ENCODE measurements at regions not wholly inside any gene's neighbourhood (a gene's known extent, or its start where the extent isn't known, plus 50 kb on each side); places are given as distances from the start of the nearest gene placed in this dataset.
"Not testable (repeated sequence)": the region's sequence is repeated elsewhere in the genome, so short reads cannot be mapped to it uniquely, and the experiment has no call there.

GRCh38 chr14:43338713-43339112 lies 1168.4 kb downstream of the FSCB start:
- Histone ChIP-seq H3K4me3 (ENCODE audit: low read depth, low read length) (no peak overlapping the region), H3K4me2 (ENCODE audit: low read length) (no peak overlapping the region), H2BK12ac (ENCODE audit: low read length) (no peak overlapping the region), H3K23ac (ENCODE audit: low read length) (no peak overlapping the region), H3K4ac (ENCODE audit: low read depth, low read length) (no peak overlapping the region), H2BK5ac (ENCODE audit: low read depth, low read length, poor library complexity) (no peak overlapping the region), H3K9ac (ENCODE audit: low read length) (no peak overlapping the region), H2BK120ac (ENCODE audit: insufficient read depth, low read length, poor library complexity) (no peak overlapping the region), H3K36me3 (ENCODE audit: control insufficient read depth in 1 of 2, insufficient read depth in 2 of 2, low read length in 2 of 2) (no peaks in the 10 kb centered on the region), H4K91ac (ENCODE audit: low read depth, low read length) (no peak overlapping the region), H2AFZ (ENCODE audit: insufficient read depth, low read length, poor library complexity) (no peak overlapping the region), H3K18ac (ENCODE audit: low read length) (no peak overlapping the region), H2AK5ac (ENCODE audit: low read length) (no peak overlapping the region), H3K79me1 (ENCODE audit: low read length) (no peaks in the 10 kb centered on the region), H4K12ac (ENCODE audit: low read depth, low read length) (no peak overlapping the region), H3K14ac (ENCODE audit: low read length) (no peak overlapping the region), H3K27ac (ENCODE audit: low read depth, low read length) (no peak overlapping the region), H3K79me2 (ENCODE audit: control insufficient read depth, insufficient read depth, low read length, poor library complexity) (no peaks in the 10 kb centered on the region), H3K27me3 (ENCODE audit: insufficient read depth, low read length) (no peaks in the 10 kb centered on the region), H3K4me1 (ENCODE audit: control insufficient read depth in 1 of 2, insufficient read depth in 2 of 2, low read length in 2 of 2) (no peaks in the 10 kb centered on the region), H4K8ac (ENCODE audit: low read depth, low read length) (no peak overlapping the region), H3K9me3 (ENCODE audit: insufficient read depth, low read depth, low read length) (no peaks in the 10 kb centered on the region)
- DNase-seq: no peak
- no CpG with 5 or more reads among the region's 1 CpG for WGBS (ENCODE audit: extremely low coverage, insufficient coverage, insufficient read length)

DNA sequence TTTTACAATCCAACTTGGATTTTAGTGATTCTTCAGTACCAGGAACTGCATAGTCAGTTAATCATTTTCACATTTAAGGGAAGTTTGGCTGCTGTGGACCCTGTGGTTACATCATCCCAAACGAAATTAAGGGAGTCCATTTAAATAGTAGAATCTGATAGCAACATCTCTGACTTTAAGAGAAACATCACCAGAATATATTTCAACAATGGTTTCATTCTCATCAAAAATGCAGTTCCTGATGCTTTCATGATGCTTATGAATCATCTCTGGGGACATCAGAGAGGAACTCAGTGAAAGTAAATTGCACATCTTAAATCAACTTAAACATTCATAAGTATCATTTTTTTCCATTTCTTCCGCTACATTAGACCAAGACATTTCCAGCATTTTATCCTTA lies 1170.7 kb downstream of the FSCB start:
- Histone ChIP-seq H3K4me1 (ENCODE audit: control insufficient read depth in 1 of 2, insufficient read depth in 2 of 2, low read length in 2 of 2) (no peaks in the 10 kb centered on the region), H2BK5ac (ENCODE audit: low read depth, low read length, poor library complexity) (no peak overlapping the region), H2AK5ac (ENCODE audit: low read length) (no peak overlapping the region), H2BK12ac (ENCODE audit: low read length) (no peak overlapping the region), H4K91ac (ENCODE audit: low read depth, low read length) (no peak overlapping the region), H3K18ac (ENCODE audit: low read length) (no peak overlapping the region), H3K27ac (ENCODE audit: low read depth, low read length) (no peak overlapping the region), H3K9me3 (ENCODE audit: insufficient read depth, low read depth, low read length) (no peaks in the 10 kb centered on the region), H4K12ac (ENCODE audit: low read depth, low read length) (no peak overlapping the region), H3K4ac (ENCODE audit: low read depth, low read length) (no peak overlapping the region), H2BK120ac (ENCODE audit: insufficient read depth, low read length, poor library complexity) (no peak overlapping the region), H3K27me3 (ENCODE audit: insufficient read depth, low read length) (no peaks in the 10 kb centered on the region), H3K79me2 (ENCODE audit: control insufficient read depth, insufficient read depth, low read length, poor library complexity) (no peaks in the 10 kb centered on the region), H3K79me1 (ENCODE audit: low read length) (no peaks in the 10 kb centered on the region), H3K23ac (ENCODE audit: low read length) (no peak overlapping the region), H3K4me3 (ENCODE audit: low read depth, low read length) (no peak overlapping the region), H2AFZ (ENCODE audit: insufficient read depth, low read length, poor library complexity) (no peak overlapping the region), H4K8ac (ENCODE audit: low read depth, low read length) (no peak overlapping the region), H3K4me2 (ENCODE audit: low read length) (no peak overlapping the region), H3K9ac (ENCODE audit: low read length) (no peak overlapping the region), H3K36me3 (ENCODE audit: control insufficient read depth in 1 of 2, insufficient read depth in 2 of 2, low read length in 2 of 2) (no peaks in the 10 kb centered on the region), H3K14ac (ENCODE audit: low read length) (no peak overlapping the region)
- no peak for DNase-seq
- 100% methylated on average over 1 of the region's 2 CpGs for WGBS (ENCODE audit: extremely low coverage, insufficient coverage, insufficient read length)

GRCh38 chr14:43326501-43327407 lies 1180.3 kb downstream of the FSCB start:
- H3K23ac ChIP-seq (ENCODE audit: low read length); H3K4ac ChIP-seq (ENCODE audit: low read depth, low read length): not testable (repeated sequence)
- no CpG with 5 or more reads among the region's 24 CpGs for WGBS (ENCODE audit: extremely low coverage, insufficient coverage, insufficient read length)

GRCh38 chr14:43316427-43316826 lies 1190.7 kb downstream of the FSCB start:
- Histone ChIP-seq H2AK5ac (ENCODE audit: low read length) (no peak overlapping the region), H3K4me1 (ENCODE audit: control insufficient read depth in 1 of 2, insufficient read depth in 2 of 2, low read length in 2 of 2) (no peaks in the 10 kb centered on the region), H3K9ac (ENCODE audit: low read length) (no peak overlapping the region), H2BK120ac (ENCODE audit: insufficient read depth, low read length, poor library complexity) (no peak overlapping the region), H4K12ac (ENCODE audit: low read depth, low read length) (no peak overlapping the region), H3K4me2 (ENCODE audit: low read length) (no peak overlapping the region), H3K79me2 (ENCODE audit: control insufficient read depth, insufficient read depth, low read length, poor library complexity) (no peaks in the 10 kb centered on the region), H3K14ac (ENCODE audit: low read length) (no peak overlapping the region), H3K36me3 (ENCODE audit: control insufficient read depth in 1 of 2, insufficient read depth in 2 of 2, low read length in 2 of 2) (no peaks in the 10 kb centered on the region), H3K23ac (ENCODE audit: low read length) (no peak overlapping the region), H2BK5ac (ENCODE audit: low read depth, low read length, poor library complexity) (no peak overlapping the region), H3K4me3 (ENCODE audit: low read depth, low read length) (no peak overlapping the region), H3K79me1 (ENCODE audit: low read length) (no peaks in the 10 kb centered on the region), H4K8ac (ENCODE audit: low read depth, low read length) (no peak overlapping the region), H3K27ac (ENCODE audit: low read depth, low read length) (no peak overlapping the region), H3K27me3 (ENCODE audit: insufficient read depth, low read length) (no peaks in the 10 kb centered on the region), H3K9me3 (ENCODE audit: insufficient read depth, low read depth, low read length) (no peaks in the 10 kb centered on the region), H2BK12ac (ENCODE audit: low read length) (no peak overlapping the region), H2AFZ (ENCODE audit: insufficient read depth, low read length, poor library complexity) (no peak overlapping the region), H4K91ac (ENCODE audit: low read depth, low read length) (no peak overlapping the region), H3K18ac (ENCODE audit: low read length) (no peak overlapping the region), H3K4ac (ENCODE audit: low read depth, low read length) (no peak overlapping the region)
- no peak for DNase-seq
- no CpG with 5 or more reads among the region's 2 CpGs for WGBS (ENCODE audit: extremely low coverage, insufficient coverage, insufficient read length)

More at GRCh38 chr14:43326501-43327407, 1180.3 kb downstream of the FSCB start:
- not testable (repeated sequence) for H4K8ac ChIP-seq (ENCODE audit: low read depth, low read length); H3K14ac ChIP-seq (ENCODE audit: low read length); H3K27ac ChIP-seq (ENCODE audit: low read depth, low read length); H3K36me3 ChIP-seq (ENCODE audit: control insufficient read depth in 1 of 2, insufficient read depth in 2 of 2, low read length in 2 of 2); H3K4me2 ChIP-seq (ENCODE audit: low read length); H3K79me1 ChIP-seq (ENCODE audit: low read length); H4K12ac ChIP-seq (ENCODE audit: low read depth, low read length); H3K9ac ChIP-seq (ENCODE audit: low read length); H2BK5ac ChIP-seq (ENCODE audit: low read depth, low read length, poor library complexity); H2BK12ac ChIP-seq (ENCODE audit: low read length); H3K4me3 ChIP-seq (ENCODE audit: low read depth, low read length); H2AK5ac ChIP-seq (ENCODE audit: low read length); H3K79me2 ChIP-seq (ENCODE audit: control insufficient read depth, insufficient read depth, low read length, poor library complexity); DNase-seq; H3K4me1 ChIP-seq (ENCODE audit: control insufficient read depth in 1 of 2, insufficient read depth in 2 of 2, low read length in 2 of 2); H2AFZ ChIP-seq (ENCODE audit: insufficient read depth, low read length, poor library complexity); H3K9me3 ChIP-seq (ENCODE audit: insufficient read depth, low read depth, low read length); H3K27me3 ChIP-seq (ENCODE audit: insufficient read depth, low read length); H2BK120ac ChIP-seq (ENCODE audit: insufficient read depth, low read length, poor library complexity); H4K91ac ChIP-seq (ENCODE audit: low read depth, low read length); H3K18ac ChIP-seq (ENCODE audit: low read length)
